Nephron progenitor cell (in vitro differentiated cells): ENCODE measurements at regions not wholly inside any gene's neighbourhood (a gene's known extent, or its start where the extent isn't known, plus 50 kb on each side); places are given as distances from the start of the nearest gene placed in this dataset.

Source experiments
- DNase-seq: peaks from one replicate; pipeline ENCODE4 v3.0.0; 2021
- H3K27ac Mint-ChIP-seq: 2 replicates; pipeline ENCODE4 v1.8.0; 2021; ENCODE audit warnings: mild to moderate bottlenecking, moderate library complexity, mixed read lengths
- H3K27me3 Mint-ChIP-seq: 2 replicates; pipeline ENCODE4 v1.8.0; 2021; ENCODE audit warnings: mild to moderate bottlenecking, low read depth, mixed read lengths; ENCODE audit not compliant: poor library complexity
- H3K36me3 Mint-ChIP-seq: 2 replicates; pipeline ENCODE4 v1.8.0; 2021; ENCODE audit warnings: low read depth, mixed read lengths
- H3K4me1 Mint-ChIP-seq: 2 replicates; pipeline ENCODE4 v1.8.0; 2021; ENCODE audit warnings: mixed read lengths
- H3K4me3 Mint-ChIP-seq: 2 replicates; pipeline ENCODE4 v1.8.0; 2021; ENCODE audit warnings: mild to moderate bottlenecking, moderate library complexity, mixed read lengths
- H3K9me3 Mint-ChIP-seq: 2 replicates; pipeline ENCODE4 v1.8.0; 2021; ENCODE audit warnings: mild to moderate bottlenecking, moderate library complexity, mixed read lengths
- TF ChIP-seq, protein P1 (sequence below): fragments of 200-600 bp; sonication (generic); IDR thresholded peaks from 2 replicates; pipeline ENCODE4 v1.5.0; 2021; ENCODE audit warnings: antibody characterized with exemption

DNA sequence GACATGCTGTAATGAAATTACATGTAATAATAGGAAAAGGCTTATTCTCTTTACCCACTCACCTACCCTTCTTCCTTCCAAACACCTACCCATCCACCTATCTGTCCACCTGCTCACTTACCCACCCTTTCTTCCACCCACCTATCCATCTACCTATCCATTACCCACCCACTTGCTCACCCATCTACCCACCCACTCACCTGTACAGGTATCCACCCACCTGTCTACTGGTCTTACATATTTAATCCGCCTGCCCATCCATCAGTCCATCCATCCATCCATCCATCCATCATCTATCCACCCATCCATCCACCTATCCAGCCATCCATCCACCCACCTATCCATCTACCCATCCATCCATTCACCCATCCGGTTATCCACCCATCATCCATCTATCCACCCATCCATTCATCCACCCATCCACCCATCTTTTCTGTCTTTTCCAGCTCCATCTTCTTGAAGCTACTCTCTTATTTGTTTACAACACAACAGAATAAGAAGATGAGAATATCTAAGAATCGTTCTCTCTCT lies 133.3 kb upstream of the STX18 start:
- H3K27ac Mint-ChIP-seq: no peak overlapping the region
- H3K27me3 Mint-ChIP-seq: peaks cover 11% of the 10 kb centered on the region
- no peaks in the 10 kb centered on the region for H3K36me3 Mint-ChIP-seq
- TF ChIP-seq, protein P1, sequence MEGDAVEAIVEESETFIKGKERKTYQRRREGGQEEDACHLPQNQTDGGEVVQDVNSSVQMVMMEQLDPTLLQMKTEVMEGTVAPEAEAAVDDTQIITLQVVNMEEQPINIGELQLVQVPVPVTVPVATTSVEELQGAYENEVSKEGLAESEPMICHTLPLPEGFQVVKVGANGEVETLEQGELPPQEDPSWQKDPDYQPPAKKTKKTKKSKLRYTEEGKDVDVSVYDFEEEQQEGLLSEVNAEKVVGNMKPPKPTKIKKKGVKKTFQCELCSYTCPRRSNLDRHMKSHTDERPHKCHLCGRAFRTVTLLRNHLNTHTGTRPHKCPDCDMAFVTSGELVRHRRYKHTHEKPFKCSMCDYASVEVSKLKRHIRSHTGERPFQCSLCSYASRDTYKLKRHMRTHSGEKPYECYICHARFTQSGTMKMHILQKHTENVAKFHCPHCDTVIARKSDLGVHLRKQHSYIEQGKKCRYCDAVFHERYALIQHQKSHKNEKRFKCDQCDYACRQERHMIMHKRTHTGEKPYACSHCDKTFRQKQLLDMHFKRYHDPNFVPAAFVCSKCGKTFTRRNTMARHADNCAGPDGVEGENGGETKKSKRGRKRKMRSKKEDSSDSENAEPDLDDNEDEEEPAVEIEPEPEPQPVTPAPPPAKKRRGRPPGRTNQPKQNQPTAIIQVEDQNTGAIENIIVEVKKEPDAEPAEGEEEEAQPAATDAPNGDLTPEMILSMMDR: no peak
- no peaks in the 10 kb centered on the region for H3K9me3 Mint-ChIP-seq
- no peak overlapping the region for H3K4me3 Mint-ChIP-seq
- peaks cover 57% of the 10 kb centered on the region for H3K4me1 Mint-ChIP-seq
- DNase-seq: no peak

DNA sequence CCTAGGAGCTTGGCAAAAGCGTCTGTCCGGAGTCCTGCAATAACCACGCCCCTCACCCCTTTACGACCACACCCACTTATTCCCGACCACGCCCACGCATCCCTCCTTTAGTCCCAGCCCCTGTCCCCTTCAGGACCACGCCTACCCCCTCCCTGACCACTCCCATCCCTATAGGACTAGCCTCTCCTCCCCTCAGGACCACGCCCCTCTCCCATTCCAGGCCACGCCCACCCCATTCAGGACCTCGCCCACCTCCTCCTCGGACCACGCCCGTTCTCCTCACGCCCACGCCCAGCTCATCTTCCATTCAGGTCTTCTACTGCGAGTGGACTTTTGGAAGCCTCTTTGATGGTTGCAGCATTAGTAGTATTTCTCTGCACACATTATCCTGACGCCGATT lies 131.2 kb upstream of the STX18 start:
- H3K27ac Mint-ChIP-seq: no peak overlapping the region
- H3K4me1 Mint-ChIP-seq: peaks cover 70% of the 10 kb centered on the region
- DNase-seq: peak; percentile 88
- H3K9me3 Mint-ChIP-seq: no peaks in the 10 kb centered on the region
- peaks cover 10% of the 10 kb centered on the region for H3K27me3 Mint-ChIP-seq
- no peaks in the 10 kb centered on the region for H3K36me3 Mint-ChIP-seq
- H3K4me3 Mint-ChIP-seq: no peak overlapping the region
- TF ChIP-seq, protein P1: no peak

DNA sequence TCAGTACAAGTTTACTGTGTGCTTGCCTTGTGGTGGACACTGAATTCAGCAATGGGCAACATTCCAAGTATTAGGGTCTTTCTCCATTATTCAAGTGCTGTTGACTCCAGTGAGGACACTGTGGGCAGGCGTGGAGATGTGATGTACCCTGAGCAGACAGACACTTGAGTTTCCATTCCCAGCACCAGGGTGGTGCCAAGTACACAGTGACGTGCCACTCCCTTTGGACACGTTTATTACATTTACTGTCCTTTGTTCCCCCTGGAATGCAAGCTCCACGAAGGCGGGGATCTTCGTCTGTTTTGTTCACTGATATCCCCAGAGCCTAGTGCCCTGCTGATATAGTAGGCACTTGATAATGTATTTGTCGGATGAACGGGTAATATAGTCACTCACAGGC lies 130.6 kb upstream of the STX18 start:
- Mint-ChIP-seq H3K36me3 (no peaks in the 10 kb centered on the region), H3K4me3 (no peak overlapping the region), H3K4me1 (peaks cover 70% of the 10 kb centered on the region), H3K27ac (no peak overlapping the region), H3K27me3 (peaks cover 4% of the 10 kb centered on the region), H3K9me3 (no peaks in the 10 kb centered on the region)
- DNase-seq: no peak
- TF ChIP-seq, protein P1: no peak

DNA sequence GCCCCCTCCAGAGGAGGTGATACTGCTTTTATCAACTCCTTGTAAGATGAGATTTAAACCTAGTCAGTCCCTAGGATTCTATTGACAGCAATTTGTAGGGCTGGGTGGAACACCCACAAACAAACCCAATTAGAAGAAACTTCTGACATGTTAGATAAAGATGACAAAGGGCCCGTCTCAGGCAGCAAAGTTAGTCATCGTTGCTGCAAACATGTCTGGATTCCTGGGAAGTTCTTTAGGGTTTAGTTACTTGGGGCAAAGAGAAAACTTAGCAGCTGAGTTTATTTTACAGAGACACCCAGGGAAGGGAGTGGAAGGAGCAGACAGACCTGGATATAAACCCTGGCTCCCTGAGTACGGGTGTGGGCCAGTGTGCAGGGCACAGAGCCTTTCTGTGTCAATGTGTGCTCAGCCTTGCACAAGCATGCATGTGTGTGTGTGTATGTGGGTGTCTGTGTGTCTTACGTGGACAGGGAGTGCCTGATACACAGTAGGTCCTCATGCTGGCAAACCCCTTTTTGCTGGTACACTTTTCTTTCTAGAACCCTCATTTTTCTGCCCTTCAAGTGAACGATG lies 130.0 kb upstream of the STX18 start:
- Mint-ChIP-seq H3K4me3 (no peak overlapping the region), H3K4me1 (peaks cover 70% of the 10 kb centered on the region)
- DNase-seq: no peak

DNA sequence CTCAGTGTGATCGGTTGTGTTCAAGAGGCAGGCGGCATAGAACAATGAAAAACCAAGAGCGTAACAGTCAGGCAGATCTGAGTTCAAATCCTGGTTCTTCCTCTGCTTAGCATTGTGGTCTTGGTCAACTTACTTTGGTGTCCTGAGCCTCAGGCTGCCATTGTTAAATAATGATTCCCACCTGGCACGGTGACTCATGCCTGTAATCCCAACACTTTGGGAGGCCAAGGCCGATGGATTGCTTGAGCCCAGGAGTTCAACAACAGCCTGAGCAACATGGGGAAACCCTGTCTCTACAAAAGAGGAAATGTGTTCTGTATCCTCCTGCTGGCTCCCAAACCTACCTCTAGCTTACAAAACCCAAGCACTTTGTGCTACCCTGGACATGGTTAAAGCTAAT lies 129.0 kb upstream of the STX18 start:
- no peaks in the 10 kb centered on the region for H3K27me3 Mint-ChIP-seq
- no peak overlapping the region for H3K4me3 Mint-ChIP-seq
- peaks cover 70% of the 10 kb centered on the region for H3K4me1 Mint-ChIP-seq
- no peak for DNase-seq
- no peaks in the 10 kb centered on the region for H3K9me3 Mint-ChIP-seq
- no peak overlapping the region for H3K27ac Mint-ChIP-seq
- no peaks in the 10 kb centered on the region for H3K36me3 Mint-ChIP-seq
- TF ChIP-seq, protein P1: no peak

More for the DNA sequence above, 130.0 kb upstream of the STX18 start:
- TF ChIP-seq, protein P1: no peak
- H3K27ac Mint-ChIP-seq: no peak overlapping the region
- H3K27me3 Mint-ChIP-seq: no peaks in the 10 kb centered on the region
- H3K9me3 Mint-ChIP-seq: no peaks in the 10 kb centered on the region
- H3K36me3 Mint-ChIP-seq: no peaks in the 10 kb centered on the region
